Liver (tissue), 8 donors: ENCODE measurements at regions not wholly inside any gene's neighbourhood (a gene's known extent, or its start where the extent isn't known, plus 50 kb on each side); places are given as distances from the start of the nearest gene placed in this dataset.

Experiments
- DNase-seq: peaks from one replicate; pipeline ENCODE4 v3.0.0-alpha.2; 2017; ENCODE audit warnings: low spot score
- H3K27ac ChIP-seq, 2 donors: one replicate each; pipeline ENCODE4 v1.7.0; 2013; ENCODE audit warnings: inconsistent platforms in 2 of 2, low read length in 2 of 2, control low read depth in 1 of 2, low read depth in 1 of 2, mild to moderate bottlenecking in 1 of 2
- H3K27me3 ChIP-seq, 4 donors: one replicate each; pipeline versions ENCODE4 v1.6.1 to v1.7.0; 2013; ENCODE audit warnings: low read length in 3 of 4, inconsistent platforms in 1 of 4, mild to moderate bottlenecking in 1 of 4, moderate library complexity in 1 of 4; ENCODE audit not compliant: control insufficient read depth in 4 of 4, insufficient read depth in 4 of 4
- H3K36me3 ChIP-seq, 4 donors: one replicate each; pipeline versions ENCODE4 v1.6.1 to v1.7.0; 2013; ENCODE audit warnings: low read length in 3 of 4, mild to moderate bottlenecking in 3 of 4, low read depth in 1 of 4, moderate library complexity in 1 of 4; ENCODE audit not compliant: control insufficient read depth in 4 of 4, insufficient read depth in 3 of 4
- H3K4me1 ChIP-seq, 4 donors: one replicate each; pipeline versions ENCODE4 v1.6.1 to v1.7.0; 2013; ENCODE audit warnings: low read length in 3 of 4, mild to moderate bottlenecking in 3 of 4, moderate library complexity in 1 of 4; ENCODE audit not compliant: control insufficient read depth in 4 of 4, insufficient read depth in 4 of 4
- H3K4me3 ChIP-seq, 3 donors: one replicate each; pipeline versions ENCODE4 v1.6.1 to v1.7.0; 2013; ENCODE audit warnings: low read length in 3 of 3, control low read depth in 1 of 3, low read depth in 1 of 3, mild to moderate bottlenecking in 1 of 3
- H3K9ac ChIP-seq, 2 donors: one replicate each; pipeline ENCODE4 v1.7.0; 2013; ENCODE audit warnings: low read length in 2 of 2, mild to moderate bottlenecking in 2 of 2, moderate library complexity in 2 of 2, control low read depth in 1 of 2, low read depth in 1 of 2
- H3K9me3 ChIP-seq, 4 donors: one replicate each; pipeline versions ENCODE4 v1.6.1 to v1.7.0; 2013; ENCODE audit warnings: low read length in 3 of 4; ENCODE audit not compliant: control insufficient read depth in 4 of 4
- FOXA2 ChIP-seq: IDR thresholded peaks from 2 replicates; pipeline ENCODE4 v1.6.1; 2016; ENCODE audit warnings: antibody characterized with exemption
- HNF4A ChIP-seq, 2 donors: conservative IDR thresholded peaks; 2 replicates each; pipeline ENCODE4 v1.6.1; 2016; ENCODE audit warnings: antibody characterized with exemption in 2 of 2, mild to moderate bottlenecking in 2 of 2
- HNF4G ChIP-seq: IDR thresholded peaks from 2 replicates; pipeline ENCODE4 v1.6.1; 2016; ENCODE audit warnings: antibody characterized with exemption
- NR2F2 ChIP-seq: IDR thresholded peaks from 2 replicates; pipeline ENCODE4 v1.6.1; 2016; ENCODE audit warnings: antibody characterized with exemption
- RAD21 ChIP-seq, 2 donors: IDR thresholded peaks; 2 replicates each; pipeline ENCODE4 v1.6.1; 2016; ENCODE audit warnings: antibody characterized with exemption in 2 of 2, mild to moderate bottlenecking in 2 of 2
- RXRA ChIP-seq, 2 donors: IDR thresholded peaks; 2 replicates each; pipeline ENCODE4 v1.6.1; 2017 to 2018; ENCODE audit warnings: antibody characterized with exemption in 2 of 2, mild to moderate bottlenecking in 1 of 2
- YY1 ChIP-seq: IDR thresholded peaks from 2 replicates; pipeline ENCODE4 v1.6.1; 2016; ENCODE audit warnings: antibody characterized with exemption, mild to moderate bottlenecking
- WGBS: extraction: QIAGEN DNeasy Blood & Tissue Kit; methylation state at CpG from one replicate; pipeline ENCODE4 v1.1.7; 2013; 5-methylcytosine and 5-hydroxymethylcytosine counted together
- TF ChIP-seq, protein P1 (sequence below): fragments of 150-350 bp; IDR thresholded peaks from 2 replicates; pipeline ENCODE4 v1.5.1; 2017; ENCODE audit warnings: improper control_type of control experiment, low read depth, low read length; ENCODE audit not compliant: missing input control
- TF ChIP-seq, protein P2 (sequence below): IDR thresholded peaks from 2 replicates; pipeline ENCODE4 v1.6.1; 2016; ENCODE audit warnings: antibody characterized with exemption, mild to moderate bottlenecking
- TF ChIP-seq, protein P3 (sequence below): IDR thresholded peaks from 2 replicates; pipeline ENCODE4 v1.6.1; 2016; ENCODE audit warnings: antibody characterized with exemption
- donor health status: healthy.
- donor health status: healthy.
- donor health status: healthy.
- donor health status: healthy.
- donor health status: healthy.

DNA sequence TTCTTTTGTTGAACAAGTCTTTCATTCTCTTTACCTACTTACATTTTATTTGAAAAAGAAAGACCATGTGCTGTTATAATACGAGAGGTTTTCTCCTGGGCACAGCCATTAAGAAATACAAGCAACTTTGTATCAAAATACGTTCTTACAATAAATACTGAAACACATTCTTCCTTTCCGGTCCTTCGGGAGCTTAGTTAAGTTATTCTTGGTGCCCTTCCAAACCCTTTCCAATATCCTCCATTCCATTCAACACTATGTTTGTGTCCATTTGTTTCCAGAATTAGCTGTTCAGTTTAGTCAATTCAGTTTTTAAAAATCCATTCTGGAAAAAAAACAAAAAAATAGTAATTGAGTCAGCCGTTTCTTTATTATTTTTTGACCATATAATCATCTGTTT, 746.8 kb upstream of the SLC10A2 start:
- TF ChIP-seq HNF4G (no peak), YY1 (no peak), HNF4A (conservative IDR thresholded peaks at IDR 0.05) (no peak), NR2F2 (no peak)
- TF ChIP-seq, protein P1, sequence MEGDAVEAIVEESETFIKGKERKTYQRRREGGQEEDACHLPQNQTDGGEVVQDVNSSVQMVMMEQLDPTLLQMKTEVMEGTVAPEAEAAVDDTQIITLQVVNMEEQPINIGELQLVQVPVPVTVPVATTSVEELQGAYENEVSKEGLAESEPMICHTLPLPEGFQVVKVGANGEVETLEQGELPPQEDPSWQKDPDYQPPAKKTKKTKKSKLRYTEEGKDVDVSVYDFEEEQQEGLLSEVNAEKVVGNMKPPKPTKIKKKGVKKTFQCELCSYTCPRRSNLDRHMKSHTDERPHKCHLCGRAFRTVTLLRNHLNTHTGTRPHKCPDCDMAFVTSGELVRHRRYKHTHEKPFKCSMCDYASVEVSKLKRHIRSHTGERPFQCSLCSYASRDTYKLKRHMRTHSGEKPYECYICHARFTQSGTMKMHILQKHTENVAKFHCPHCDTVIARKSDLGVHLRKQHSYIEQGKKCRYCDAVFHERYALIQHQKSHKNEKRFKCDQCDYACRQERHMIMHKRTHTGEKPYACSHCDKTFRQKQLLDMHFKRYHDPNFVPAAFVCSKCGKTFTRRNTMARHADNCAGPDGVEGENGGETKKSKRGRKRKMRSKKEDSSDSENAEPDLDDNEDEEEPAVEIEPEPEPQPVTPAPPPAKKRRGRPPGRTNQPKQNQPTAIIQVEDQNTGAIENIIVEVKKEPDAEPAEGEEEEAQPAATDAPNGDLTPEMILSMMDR: no peak
- no peak for DNase-seq
- no peak overlapping the region for H3K4me3 ChIP-seq
- no peaks in the 10 kb centered on the region for H3K36me3 ChIP-seq
- H3K4me1 ChIP-seq: no peaks in the 10 kb centered on the region
- no peak overlapping the region for H3K9ac ChIP-seq
- H3K9me3 ChIP-seq: peaks cover 0 to 3% (median under 1%) of the 10 kb centered on the region in 4 donors
- H3K27ac ChIP-seq: no peak overlapping the region
- H3K27me3 ChIP-seq: peaks cover 0 to 3% (median 0%) of the 10 kb centered on the region in 4 donors
- 66% methylated on average over 5 of the region's 5 CpGs for WGBS

DNA sequence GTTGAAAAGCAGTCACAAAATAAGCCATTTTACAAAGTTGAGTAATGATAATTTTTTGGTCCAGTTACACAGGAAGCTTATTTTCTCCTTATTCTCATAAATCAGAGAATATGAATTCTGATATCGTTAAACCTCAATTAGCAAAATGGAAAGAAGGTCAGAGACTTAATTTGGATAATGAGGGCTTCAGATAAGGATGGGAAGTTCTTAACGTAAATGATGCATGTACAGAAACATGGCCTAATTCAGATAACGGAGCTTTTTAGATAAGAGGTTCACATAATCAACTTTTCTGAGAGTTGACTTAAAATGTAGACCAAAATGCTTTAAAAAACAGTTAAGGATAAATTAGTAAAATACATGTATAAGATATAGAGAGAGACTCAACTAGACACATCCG, 746.3 kb upstream of the SLC10A2 start:
- Histone ChIP-seq H3K9me3 (peaks cover 0 to 3% (median under 1%) of the 10 kb centered on the region in 4 donors), H3K27ac (no peak overlapping the region), H3K36me3 (no peaks in the 10 kb centered on the region), H3K27me3 (peaks cover 0 to 3% (median 0%) of the 10 kb centered on the region in 4 donors), H3K4me1 (no peaks in the 10 kb centered on the region), H3K9ac (no peak overlapping the region), H3K4me3 (no peak overlapping the region)
- TF ChIP-seq RAD21 (IDR thresholded peaks at IDR 0.05) (no peak), NR2F2 (no peak), HNF4G (no peak), HNF4A (conservative IDR thresholded peaks at IDR 0.05) (no peak)
- TF ChIP-seq, protein P2, sequence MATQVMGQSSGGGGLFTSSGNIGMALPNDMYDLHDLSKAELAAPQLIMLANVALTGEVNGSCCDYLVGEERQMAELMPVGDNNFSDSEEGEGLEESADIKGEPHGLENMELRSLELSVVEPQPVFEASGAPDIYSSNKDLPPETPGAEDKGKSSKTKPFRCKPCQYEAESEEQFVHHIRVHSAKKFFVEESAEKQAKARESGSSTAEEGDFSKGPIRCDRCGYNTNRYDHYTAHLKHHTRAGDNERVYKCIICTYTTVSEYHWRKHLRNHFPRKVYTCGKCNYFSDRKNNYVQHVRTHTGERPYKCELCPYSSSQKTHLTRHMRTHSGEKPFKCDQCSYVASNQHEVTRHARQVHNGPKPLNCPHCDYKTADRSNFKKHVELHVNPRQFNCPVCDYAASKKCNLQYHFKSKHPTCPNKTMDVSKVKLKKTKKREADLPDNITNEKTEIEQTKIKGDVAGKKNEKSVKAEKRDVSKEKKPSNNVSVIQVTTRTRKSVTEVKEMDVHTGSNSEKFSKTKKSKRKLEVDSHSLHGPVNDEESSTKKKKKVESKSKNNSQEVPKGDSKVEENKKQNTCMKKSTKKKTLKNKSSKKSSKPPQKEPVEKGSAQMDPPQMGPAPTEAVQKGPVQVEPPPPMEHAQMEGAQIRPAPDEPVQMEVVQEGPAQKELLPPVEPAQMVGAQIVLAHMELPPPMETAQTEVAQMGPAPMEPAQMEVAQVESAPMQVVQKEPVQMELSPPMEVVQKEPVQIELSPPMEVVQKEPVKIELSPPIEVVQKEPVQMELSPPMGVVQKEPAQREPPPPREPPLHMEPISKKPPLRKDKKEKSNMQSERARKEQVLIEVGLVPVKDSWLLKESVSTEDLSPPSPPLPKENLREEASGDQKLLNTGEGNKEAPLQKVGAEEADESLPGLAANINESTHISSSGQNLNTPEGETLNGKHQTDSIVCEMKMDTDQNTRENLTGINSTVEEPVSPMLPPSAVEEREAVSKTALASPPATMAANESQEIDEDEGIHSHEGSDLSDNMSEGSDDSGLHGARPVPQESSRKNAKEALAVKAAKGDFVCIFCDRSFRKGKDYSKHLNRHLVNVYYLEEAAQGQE: no peak
- TF ChIP-seq, protein P3, sequence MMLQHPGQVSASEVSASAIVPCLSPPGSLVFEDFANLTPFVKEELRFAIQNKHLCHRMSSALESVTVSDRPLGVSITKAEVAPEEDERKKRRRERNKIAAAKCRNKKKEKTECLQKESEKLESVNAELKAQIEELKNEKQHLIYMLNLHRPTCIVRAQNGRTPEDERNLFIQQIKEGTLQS: no peak
- TF ChIP-seq, protein P1: no peak
- 76% methylated on average over 4 of the region's 4 CpGs for WGBS
- no peak for DNase-seq

DNA sequence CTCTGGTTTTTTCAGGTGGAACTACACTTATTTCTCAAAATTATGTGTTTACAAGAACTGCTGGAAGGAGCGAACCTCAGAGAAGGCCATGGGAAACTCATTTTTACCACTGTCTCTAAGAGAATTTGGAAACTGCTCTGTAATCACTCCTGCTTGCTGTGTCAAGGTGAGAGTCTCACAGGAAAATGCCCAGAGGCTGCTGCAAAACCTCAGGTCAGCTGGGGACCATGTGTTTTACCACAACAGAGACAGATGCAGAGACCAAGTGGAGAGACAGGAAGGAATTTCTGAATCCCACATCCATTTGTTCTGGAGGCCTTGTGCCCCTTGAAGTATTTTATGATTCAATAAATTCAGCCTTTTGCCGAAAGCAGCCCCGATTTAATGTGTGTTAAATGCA, 743.8 kb upstream of the SLC10A2 start:
- H3K27me3 ChIP-seq: peaks cover 0 to 3% (median 0%) of the 10 kb centered on the region in 4 donors
- H3K36me3 ChIP-seq: no peaks in the 10 kb centered on the region
- H3K4me3 ChIP-seq: no peak overlapping the region
- no peak overlapping the region for H3K9ac ChIP-seq
- 89% methylated on average over 3 of the region's 3 CpGs for WGBS
- TF ChIP-seq FOXA2: no peak
- TF ChIP-seq HNF4G: no peak
- TF ChIP-seq, protein P1: no peak
- no peak for TF ChIP-seq RXRA (IDR thresholded peaks at IDR 0.05)
- no peak for TF ChIP-seq RAD21 (IDR thresholded peaks at IDR 0.05)
- H3K9me3 ChIP-seq: peaks cover 0 to 3% (median under 1%) of the 10 kb centered on the region in 4 donors
- no peaks in the 10 kb centered on the region for H3K4me1 ChIP-seq
- H3K27ac ChIP-seq: no peak overlapping the region
- DNase-seq: no peak
